ENCODE measurements at regions not wholly inside any gene's neighbourhood (a gene's known extent, or its start where the extent isn't known, plus 50 kb on each side); places are given as distances from the start of the nearest gene placed in this dataset.

DNA sequence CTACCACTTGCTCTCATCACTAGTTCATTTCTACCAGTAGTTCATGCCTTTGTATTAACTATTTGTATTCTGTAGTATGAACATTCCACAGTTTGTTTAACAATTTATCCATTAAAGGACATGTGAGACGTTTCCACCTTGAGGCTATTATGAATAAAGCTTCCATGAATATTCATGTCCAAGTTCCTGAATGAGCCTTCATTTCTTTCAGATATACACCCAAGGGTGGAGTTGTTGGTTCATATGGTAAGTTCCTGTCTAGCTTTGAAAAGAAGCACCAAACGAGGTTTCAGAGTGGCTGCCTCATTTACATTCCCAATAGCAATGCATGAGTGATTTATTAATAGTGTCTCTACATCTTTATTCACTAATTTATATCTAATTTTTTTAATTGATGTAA, 407.8 kb upstream of the C16orf82 start:
- no peak overlapping the region for H3K4me3 ChIP-seq (ENCODE audit: low read depth, low read length)
- TF ChIP-seq, protein P1, sequence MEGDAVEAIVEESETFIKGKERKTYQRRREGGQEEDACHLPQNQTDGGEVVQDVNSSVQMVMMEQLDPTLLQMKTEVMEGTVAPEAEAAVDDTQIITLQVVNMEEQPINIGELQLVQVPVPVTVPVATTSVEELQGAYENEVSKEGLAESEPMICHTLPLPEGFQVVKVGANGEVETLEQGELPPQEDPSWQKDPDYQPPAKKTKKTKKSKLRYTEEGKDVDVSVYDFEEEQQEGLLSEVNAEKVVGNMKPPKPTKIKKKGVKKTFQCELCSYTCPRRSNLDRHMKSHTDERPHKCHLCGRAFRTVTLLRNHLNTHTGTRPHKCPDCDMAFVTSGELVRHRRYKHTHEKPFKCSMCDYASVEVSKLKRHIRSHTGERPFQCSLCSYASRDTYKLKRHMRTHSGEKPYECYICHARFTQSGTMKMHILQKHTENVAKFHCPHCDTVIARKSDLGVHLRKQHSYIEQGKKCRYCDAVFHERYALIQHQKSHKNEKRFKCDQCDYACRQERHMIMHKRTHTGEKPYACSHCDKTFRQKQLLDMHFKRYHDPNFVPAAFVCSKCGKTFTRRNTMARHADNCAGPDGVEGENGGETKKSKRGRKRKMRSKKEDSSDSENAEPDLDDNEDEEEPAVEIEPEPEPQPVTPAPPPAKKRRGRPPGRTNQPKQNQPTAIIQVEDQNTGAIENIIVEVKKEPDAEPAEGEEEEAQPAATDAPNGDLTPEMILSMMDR (IDR thresholded peaks at IDR 0.05; ENCODE audit: low read depth, low read length): no peak

DNA sequence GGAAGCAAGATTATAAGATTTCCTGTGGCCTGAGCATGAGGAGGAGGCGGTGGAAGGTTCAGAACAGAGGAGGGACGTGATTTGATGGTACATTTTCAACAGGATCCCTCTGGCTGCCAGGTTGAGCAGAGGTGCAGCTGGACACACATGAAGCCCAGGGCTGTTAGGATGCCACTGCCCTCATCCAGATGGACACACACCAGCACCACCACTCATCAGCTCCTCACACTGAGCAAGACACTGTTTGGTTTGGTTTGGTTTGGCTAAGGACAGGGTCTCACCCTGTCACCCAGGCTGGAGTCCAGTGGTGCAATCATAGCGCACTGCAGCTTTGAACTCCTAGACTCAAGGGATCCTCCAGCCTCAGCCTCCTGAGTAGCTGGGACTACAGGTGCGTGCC, 402.6 kb upstream of the C16orf82 start:
- TF ChIP-seq, protein P1 (IDR thresholded peaks at IDR 0.05; ENCODE audit: low read depth, low read length): no peak
- H3K4me3 ChIP-seq (ENCODE audit: low read depth, low read length): no peak overlapping the region

DNA sequence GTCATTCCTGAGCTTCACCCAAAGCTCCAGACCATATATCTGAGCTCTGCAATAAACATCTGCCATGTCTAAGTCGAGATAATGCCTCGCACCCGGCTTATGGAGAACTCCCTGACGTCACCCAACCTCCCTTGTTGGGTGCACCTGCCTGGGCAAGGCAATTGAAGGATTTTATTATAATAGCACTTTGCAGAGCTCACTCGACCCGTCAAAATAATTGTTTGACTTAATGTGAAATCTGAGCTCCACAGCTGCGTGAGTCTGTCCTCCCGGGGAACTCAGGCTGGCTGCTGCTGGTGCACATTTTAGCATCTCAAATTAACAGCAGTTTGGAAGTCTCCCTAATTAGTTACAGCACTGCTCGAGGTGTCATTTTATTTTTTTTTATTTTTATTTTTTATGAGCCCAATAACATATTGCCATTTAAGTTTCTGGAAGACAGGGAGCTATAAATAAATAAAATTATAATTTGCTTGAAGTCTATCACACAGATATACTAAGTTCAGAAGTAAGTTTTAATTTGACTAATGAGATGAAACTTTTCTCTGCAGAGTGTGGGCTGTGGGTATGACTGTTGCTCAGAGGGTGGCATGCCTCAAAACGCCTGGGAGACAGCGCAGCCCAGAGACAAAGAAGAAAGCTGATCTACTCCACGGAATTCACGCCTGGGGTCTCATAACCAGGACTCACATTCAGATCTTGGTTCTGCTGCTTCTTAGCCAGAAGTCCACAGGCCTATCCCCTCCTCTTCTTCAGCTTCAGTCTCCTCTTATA, 401.4 kb upstream of the C16orf82 start:
- TF ChIP-seq, protein P1 (IDR thresholded peaks at IDR 0.05; ENCODE audit: low read depth, low read length): no peak
- no peak overlapping the region for H3K4me3 ChIP-seq (ENCODE audit: low read depth, low read length)

DNA sequence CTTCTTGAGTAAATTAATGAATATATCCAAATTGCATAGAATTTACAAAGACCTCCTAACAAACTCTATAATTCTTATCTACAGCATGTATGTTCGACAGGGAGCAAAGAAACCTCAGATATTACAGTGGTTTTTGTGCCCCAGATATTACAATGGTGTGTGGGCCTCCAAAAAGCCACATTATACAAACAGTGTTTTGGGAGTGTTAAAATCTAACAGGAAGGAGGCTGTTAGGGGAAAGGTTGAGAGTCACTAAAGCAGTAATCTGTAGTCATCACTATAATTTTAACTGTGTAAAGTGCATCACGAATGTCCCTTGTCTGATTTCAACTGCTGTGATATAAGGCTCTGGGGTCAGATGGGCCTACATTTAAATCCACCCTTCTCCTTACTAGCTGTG, 400.2 kb upstream of the C16orf82 start:
- no peak overlapping the region for H3K4me3 ChIP-seq (ENCODE audit: low read depth, low read length)
- TF ChIP-seq, protein P1 (IDR thresholded peaks at IDR 0.05; ENCODE audit: low read depth, low read length): no peak

DNA sequence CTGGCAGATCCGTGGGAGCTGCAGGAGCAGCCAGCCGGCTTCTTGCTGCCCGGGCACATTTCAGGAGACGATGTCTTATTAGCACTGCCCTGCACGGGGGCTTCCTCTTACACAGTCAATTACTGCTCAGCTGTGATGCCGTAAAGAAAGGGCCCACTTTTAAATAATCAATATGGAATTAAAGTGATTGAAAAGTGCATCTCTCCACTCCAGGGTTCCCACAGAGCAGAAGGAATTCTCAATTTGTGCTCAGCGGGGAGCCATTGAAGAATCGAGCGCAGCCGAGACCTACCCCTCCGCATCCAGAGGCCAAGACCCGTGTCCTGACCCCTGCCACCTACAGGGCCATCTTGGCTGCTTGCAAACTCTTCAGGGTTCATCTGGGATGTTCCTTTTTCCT, 399.4 kb upstream of the C16orf82 start:
- H3K4me3 ChIP-seq (ENCODE audit: low read depth, low read length): no peak overlapping the region
- TF ChIP-seq, protein P1 (IDR thresholded peaks at IDR 0.05; ENCODE audit: low read depth, low read length): no peak

DNA sequence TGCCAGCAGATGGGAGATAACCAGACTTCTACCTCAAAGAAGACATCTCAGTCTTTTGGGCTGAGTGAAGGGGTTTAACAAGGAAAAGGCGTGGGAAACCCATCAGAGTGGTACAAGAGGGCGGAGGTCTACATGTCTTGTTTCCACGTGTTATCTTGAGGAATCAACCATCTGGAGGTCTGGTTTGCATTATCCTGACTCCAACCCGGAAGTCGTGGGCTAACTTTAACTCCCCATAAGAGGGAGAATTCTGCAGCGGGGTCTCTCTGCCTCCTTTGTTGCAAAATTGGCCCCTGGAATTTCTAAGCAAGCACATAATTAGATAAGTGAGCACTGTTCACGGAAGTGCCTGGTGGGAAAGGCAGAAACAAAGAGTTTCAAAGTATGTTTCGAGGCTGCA, 398.7 kb upstream of the C16orf82 start:
- H3K4me3 ChIP-seq (ENCODE audit: low read depth, low read length): no peak overlapping the region
- TF ChIP-seq, protein P1 (IDR thresholded peaks at IDR 0.05; ENCODE audit: low read depth, low read length): no peak

DNA sequence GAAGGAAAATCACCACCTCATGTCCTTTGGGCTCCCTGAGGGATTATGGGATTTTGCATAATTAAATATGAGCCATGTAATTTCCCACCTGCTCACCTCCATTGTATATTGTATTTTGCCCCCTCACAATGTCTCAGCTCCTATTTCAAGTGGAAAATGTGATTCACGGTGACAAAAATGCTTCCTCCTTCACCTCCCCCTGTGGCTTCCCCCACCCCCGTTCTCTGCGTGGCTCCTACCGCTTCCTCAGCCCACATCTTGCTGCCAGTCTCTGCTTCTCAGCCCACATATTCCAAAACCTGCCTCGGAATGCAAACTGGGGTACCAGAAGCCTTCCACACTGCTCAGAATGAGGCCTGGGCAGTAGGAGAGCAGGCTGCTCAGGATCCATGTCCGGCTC, 394.5 kb upstream of the C16orf82 start:
- H3K4me3 ChIP-seq (ENCODE audit: low read depth, low read length): no peak overlapping the region
- TF ChIP-seq, protein P1 (IDR thresholded peaks at IDR 0.05; ENCODE audit: low read depth, low read length): no peak
